Natural killer cell (primary cell): ENCODE measurements at regions not wholly inside any gene's neighbourhood (a gene's known extent, or its start where the extent isn't known, plus 50 kb on each side); places are given as distances from the start of the nearest gene placed in this dataset.

Experiments used
- ATAC-seq, 3 donors: fragments of 150-1000 bp in 2 of 3; fragments of 200-7000 bp in 1 of 3; cut with Tn5 transposase; 1 replicate in 1 of 3; 2 replicates in 2 of 3; pipeline ENCODE4 v1.10.0; 2021; ENCODE audit warnings: mild to moderate bottlenecking in 2 of 3, moderate library complexity in 2 of 3
- DNase-seq, 2 donors: peaks; one replicate each; pipeline versions ENCODE4 v3.0.0 to v3.0.0-alpha.2; 2013 to 2021; ENCODE audit warnings: mixed read lengths in 1 of 2
- H3K27ac ChIP-seq: one replicate; pipeline ENCODE4 v1.5.1; 2013; ENCODE audit warnings: mild to moderate bottlenecking, low read length
- H3K27me3 ChIP-seq: one replicate; pipeline ENCODE4 v1.6.1; 2013; ENCODE audit warnings: low read length; ENCODE audit not compliant: control insufficient read depth, insufficient read depth
- H3K36me3 ChIP-seq: one replicate; pipeline ENCODE4 v1.6.1; 2013; ENCODE audit warnings: low read length; ENCODE audit not compliant: control insufficient read depth, insufficient read depth
- H3K4me1 ChIP-seq: one replicate; pipeline ENCODE4 v1.6.1; 2013; ENCODE audit warnings: low read length; ENCODE audit not compliant: control insufficient read depth, insufficient read depth
- H3K4me3 ChIP-seq: one replicate; pipeline ENCODE4 v1.5.1; 2013; ENCODE audit warnings: low read length
- H3K9me3 ChIP-seq: one replicate; pipeline ENCODE4 v1.6.1; 2013; ENCODE audit warnings: low read length; ENCODE audit not compliant: control insufficient read depth, insufficient read depth
- H3K27ac Mint-ChIP-seq, 2 donors: one replicate each; pipeline ENCODE4 v1.8.0; 2022; ENCODE audit warnings: mild to moderate bottlenecking in 2 of 2, mixed read lengths in 2 of 2, moderate library complexity in 1 of 2
- H3K27me3 Mint-ChIP-seq, 2 donors: one replicate each; pipeline ENCODE4 v1.8.0; 2022; ENCODE audit warnings: low read depth in 2 of 2, mixed read lengths in 2 of 2
- H3K36me3 Mint-ChIP-seq: one replicate; pipeline ENCODE4 v1.8.0; 2022; ENCODE audit warnings: mixed read lengths
- H3K4me1 Mint-ChIP-seq, 2 donors: one replicate each; pipeline ENCODE4 v1.8.0; 2022; ENCODE audit warnings: mixed read lengths in 2 of 2
- H3K4me3 Mint-ChIP-seq: one replicate; pipeline ENCODE4 v1.8.0; 2022; ENCODE audit warnings: mild to moderate bottlenecking, moderate library complexity, mixed read lengths
- H3K9me3 Mint-ChIP-seq, 2 donors: one replicate each; pipeline ENCODE4 v1.8.0; 2022; ENCODE audit warnings: mixed read lengths in 2 of 2
- CTCF ChIP-seq: fragments of 200-600 bp; IDR thresholded peaks from one replicate; pipeline ENCODE4 v1.8.0; 2022; ENCODE audit warnings: antibody characterized with exemption
- WGBS: methylation state at CpG from one replicate; pipeline ENCODE4 v1.1.7; 2013; ENCODE audit warnings: missing lambda C conversion rate; ENCODE audit not compliant: insufficient coverage; 5-methylcytosine and 5-hydroxymethylcytosine counted together
- intact Hi-C: fragments of 100-400 bp; cut with micrococcal nuclease; formaldehyde crosslinking; loops from one replicate; pipeline ENCODE4 v1.14.2; 2022

DNA sequence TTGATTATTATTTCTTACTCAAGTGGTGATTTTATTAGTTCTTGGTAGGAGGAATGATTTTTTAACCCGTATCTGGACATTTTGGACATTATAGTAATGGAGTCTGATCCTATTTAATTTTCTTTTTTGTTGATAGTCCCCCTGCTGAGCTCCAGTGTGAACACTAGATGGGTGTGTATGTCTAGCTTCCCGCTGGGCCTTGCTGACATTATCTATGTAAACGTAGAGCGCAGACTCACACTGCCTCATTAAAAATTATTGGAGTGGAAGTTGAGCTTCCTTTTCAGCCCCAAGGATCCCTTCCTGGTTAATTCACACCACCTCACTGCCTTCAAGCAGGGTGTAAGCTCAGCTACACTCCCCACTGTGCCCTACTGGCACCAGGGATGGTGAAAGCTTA is 467.6 kb upstream of the PKN2 start:
- no peak for ATAC-seq

DNA sequence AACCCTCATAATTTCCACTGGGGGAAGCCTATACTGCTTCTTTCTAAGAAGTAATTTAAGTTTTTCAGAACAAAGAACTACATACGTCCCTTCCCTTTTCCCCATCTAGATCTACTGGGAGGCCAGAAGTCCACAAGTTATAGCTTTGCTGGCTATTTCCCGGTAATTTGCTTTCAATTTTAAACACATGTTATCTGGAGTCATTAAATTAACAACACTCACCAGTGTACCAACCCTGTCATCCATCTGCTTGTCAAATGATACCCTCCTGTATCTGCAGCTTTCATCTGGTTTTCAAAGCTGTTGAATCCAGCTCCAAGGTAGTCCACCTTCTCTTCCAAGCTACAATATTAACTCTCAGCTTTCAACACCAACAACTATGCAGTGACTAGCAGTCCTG is 466.7 kb upstream of the PKN2 start:
- Histone ChIP-seq H3K4me1 (no peaks in the 10 kb centered on the region), H3K27ac (no peak overlapping the region), H3K36me3 (no peaks in the 10 kb centered on the region), H3K4me3 (no peak overlapping the region), H3K9me3 (no peaks in the 10 kb centered on the region), H3K27me3 (no peaks in the 10 kb centered on the region)
- intact Hi-C loops: no loop called here
- no peak overlapping the region for H3K4me3 Mint-ChIP-seq
- peaks cover 2 to 4% of the 10 kb centered on the region in 2 donors for H3K9me3 Mint-ChIP-seq
- no peaks in the 10 kb centered on the region for H3K36me3 Mint-ChIP-seq
- TF ChIP-seq CTCF: no peak
- no peak for ATAC-seq
- no peak overlapping the region for H3K27ac Mint-ChIP-seq
- WGBS: 80% methylated on average over 2 of the region's 2 CpGs
- peaks cover 0 to 4% of the 10 kb centered on the region in 2 donors for H3K27me3 Mint-ChIP-seq
- no peaks in the 10 kb centered on the region for H3K4me1 Mint-ChIP-seq
- DNase-seq: no peak

More for the DNA sequence above, 467.6 kb upstream of the PKN2 start:
- H3K9me3 ChIP-seq: no peaks in the 10 kb centered on the region
- H3K4me3 ChIP-seq: no peak overlapping the region
- DNase-seq: no peak
- no peaks in the 10 kb centered on the region for H3K4me1 ChIP-seq
- no peaks in the 10 kb centered on the region for H3K27me3 ChIP-seq
- Mint-ChIP-seq H3K27me3 (peaks cover 0 to 4% of the 10 kb centered on the region in 2 donors), H3K27ac (no peak overlapping the region), H3K9me3 (peaks cover 2 to 4% of the 10 kb centered on the region in 2 donors), H3K36me3 (no peaks in the 10 kb centered on the region), H3K4me1 (no peaks in the 10 kb centered on the region), H3K4me3 (no peak overlapping the region)
- no peaks in the 10 kb centered on the region for H3K36me3 ChIP-seq
- intact Hi-C loops: no loop called here
- no peak overlapping the region for H3K27ac ChIP-seq
- no peak for TF ChIP-seq CTCF
- 87% methylated on average over 3 of the region's 4 CpGs for WGBS

GRCh38 chr1:88219521-88219920 is 464.6 kb upstream of the PKN2 start:
- Mint-ChIP-seq H3K4me1 (no peaks in the 10 kb centered on the region), H3K4me3 (no peak overlapping the region), H3K9me3 (peaks cover 2 to 4% of the 10 kb centered on the region in 2 donors), H3K27me3 (peaks cover 0 to 4% of the 10 kb centered on the region in 2 donors), H3K36me3 (no peaks in the 10 kb centered on the region), H3K27ac (no peak overlapping the region)
- no peak for DNase-seq
- intact Hi-C loops: no loop called here
- TF ChIP-seq CTCF: no peak
- ATAC-seq: no peak
- H3K9me3 ChIP-seq: no peaks in the 10 kb centered on the region
- H3K27ac ChIP-seq: no peak overlapping the region
- H3K4me1 ChIP-seq: no peaks in the 10 kb centered on the region
- H3K4me3 ChIP-seq: no peak overlapping the region
- H3K36me3 ChIP-seq: no peaks in the 10 kb centered on the region
- WGBS: 94% methylated on average over 3 of the region's 3 CpGs
- no peaks in the 10 kb centered on the region for H3K27me3 ChIP-seq

DNA sequence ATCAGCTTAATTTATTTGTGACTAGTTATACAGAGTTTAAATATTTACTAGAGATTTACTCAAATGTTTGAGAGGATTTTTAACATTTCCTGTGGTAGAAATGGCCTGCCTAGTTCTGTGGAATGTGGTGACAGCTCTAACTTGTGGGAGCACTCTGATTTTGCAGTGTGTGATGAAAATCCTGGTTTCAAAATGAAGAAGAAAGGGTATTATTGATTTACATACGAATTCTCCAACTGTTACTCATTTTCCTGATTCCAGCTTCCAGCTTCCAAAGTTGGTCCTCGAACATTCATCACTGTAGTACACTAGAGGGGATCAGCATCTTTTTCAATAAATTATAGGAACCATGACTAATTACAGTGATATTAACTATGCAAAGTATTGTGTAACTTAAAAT is 462.7 kb upstream of the PKN2 start:
- H3K4me1 Mint-ChIP-seq: no peaks in the 10 kb centered on the region
- Histone ChIP-seq H3K9me3 (no peaks in the 10 kb centered on the region), H3K27me3 (no peaks in the 10 kb centered on the region), H3K4me3 (no peak overlapping the region), H3K36me3 (no peaks in the 10 kb centered on the region), H3K27ac (no peak overlapping the region), H3K4me1 (no peaks in the 10 kb centered on the region)
- DNase-seq: no peak
- H3K36me3 Mint-ChIP-seq: no peaks in the 10 kb centered on the region
- no peak for ATAC-seq
- H3K4me3 Mint-ChIP-seq: no peak overlapping the region
- intact Hi-C loops: no loop called here
- 100% methylated on average over 1 of the region's 2 CpGs for WGBS
- H3K9me3 Mint-ChIP-seq: peaks cover 2 to 4% of the 10 kb centered on the region in 2 donors
- no peak overlapping the region for H3K27ac Mint-ChIP-seq
- peaks cover 0 to 4% of the 10 kb centered on the region in 2 donors for H3K27me3 Mint-ChIP-seq
- no peak for TF ChIP-seq CTCF
